GM18511 (cell line): ENCODE measurements at regions not wholly inside any gene's neighbourhood (a gene's known extent, or its start where the extent isn't known, plus 50 kb on each side); places are given as distances from the start of the nearest gene placed in this dataset.

ENCODE experiments used
- ATAC-seq: cut with Tn5 transposase; IDR thresholded peaks from one replicate; pipeline ENCODE4 v1.9.1; 2021; ENCODE audit warnings: mild to moderate bottlenecking, moderate library complexity; ENCODE audit not compliant: unreplicated experiment

- ATAC-seq, result peak; percentile 74
Measured at GRCh38 chr11:80155412-80156017, 714.7 kb upstream of the TENM4 start.

DNA sequence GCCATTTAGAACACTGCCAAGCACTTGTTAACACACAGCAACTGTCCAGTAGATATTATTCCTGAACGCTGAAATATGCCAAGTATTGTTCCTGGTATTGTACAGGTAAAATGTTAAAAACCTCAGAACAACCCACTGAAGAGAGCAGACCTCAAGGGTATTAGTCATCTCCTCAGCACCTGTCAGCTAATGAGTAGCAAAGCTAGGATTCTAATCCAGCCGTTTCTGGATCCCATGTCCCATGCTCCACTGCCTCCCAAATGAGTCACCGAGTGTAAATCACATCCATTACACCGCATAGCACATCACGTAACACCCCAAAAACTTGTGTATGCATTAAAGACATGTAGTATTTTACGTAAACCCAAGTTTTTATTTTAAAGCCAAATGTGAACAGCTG is 705.4 kb upstream of the TENM4 start:
- no peak for ATAC-seq

DNA sequence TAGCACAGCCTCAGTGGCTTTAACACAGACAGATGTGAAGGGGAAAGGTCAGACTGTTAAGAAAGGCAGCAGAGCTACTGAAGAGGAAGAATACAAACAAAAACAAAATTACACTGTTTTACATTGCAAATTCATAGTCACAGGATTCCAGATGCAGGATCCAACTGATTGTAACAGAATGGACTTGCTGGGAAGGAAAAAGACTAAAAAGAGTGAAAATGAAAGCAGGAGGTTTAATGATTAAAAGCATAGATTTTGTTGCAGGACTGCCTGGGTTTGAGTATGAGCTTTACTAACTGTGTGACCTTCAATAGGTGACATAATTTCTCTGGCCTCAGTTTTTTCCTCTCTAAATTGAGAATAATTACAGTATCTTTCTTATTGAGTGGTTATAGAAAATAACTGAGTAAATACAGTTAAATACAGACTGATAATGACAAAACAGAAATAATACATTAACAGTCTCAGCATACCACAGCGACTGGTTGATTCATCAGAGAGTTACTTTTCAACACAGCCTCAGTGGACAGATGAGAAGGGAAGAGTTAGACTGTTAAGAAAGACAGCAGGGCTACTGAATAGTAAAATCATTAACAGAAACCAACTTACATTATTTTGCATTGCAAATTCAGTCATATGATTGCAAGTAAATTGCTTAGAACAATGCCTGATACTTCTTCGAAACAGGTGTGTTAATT is 704.2 kb upstream of the TENM4 start:
- no peak for ATAC-seq

DNA sequence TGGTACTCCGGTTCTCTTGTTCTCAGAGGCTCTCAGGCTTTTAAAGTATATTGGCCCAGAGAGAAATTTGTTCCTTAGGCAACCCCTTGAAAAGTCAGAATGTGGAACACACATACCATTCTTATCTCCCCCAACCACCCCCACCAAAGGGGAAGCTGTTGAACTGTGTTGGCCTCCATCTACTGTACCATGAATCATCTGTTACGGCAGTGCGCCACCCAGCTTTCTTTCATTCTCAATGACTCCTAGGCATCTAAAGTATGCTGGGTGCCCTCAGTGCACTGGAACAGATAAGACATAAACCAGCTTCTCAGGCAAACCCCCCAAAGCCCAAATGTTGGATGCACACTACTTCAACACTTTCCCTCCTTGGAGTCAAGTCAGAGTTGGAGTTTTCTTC is 696.2 kb upstream of the TENM4 start:
- ATAC-seq, result no peak

- ATAC-seq, result no peak
Measured at GRCh38 chr11:80129396-80129795, 688.6 kb upstream of the TENM4 start.

DNA sequence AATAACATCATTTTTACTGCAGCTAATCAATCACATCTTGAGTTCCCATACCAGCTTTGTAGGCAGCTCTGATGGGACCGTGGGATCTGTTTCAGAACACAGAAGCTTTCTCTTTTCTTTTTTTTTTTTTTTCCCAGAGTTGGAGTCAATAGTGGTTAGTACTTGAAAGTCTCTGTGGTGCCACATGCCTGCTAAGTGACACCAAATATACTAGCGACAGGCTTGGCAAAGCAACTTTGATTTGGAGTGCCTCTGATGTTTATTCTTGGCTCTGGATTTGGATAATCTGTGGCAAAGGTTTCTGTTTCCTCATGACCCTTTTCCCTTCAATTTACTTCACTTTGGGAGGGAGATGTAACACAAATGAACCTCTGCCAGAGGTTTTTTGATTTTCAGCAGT is 681.4 kb upstream of the TENM4 start:
- no peak for ATAC-seq

GRCh38 chr11:80118073-80118472 is 677.2 kb upstream of the TENM4 start:
- ATAC-seq, result no peak

DNA sequence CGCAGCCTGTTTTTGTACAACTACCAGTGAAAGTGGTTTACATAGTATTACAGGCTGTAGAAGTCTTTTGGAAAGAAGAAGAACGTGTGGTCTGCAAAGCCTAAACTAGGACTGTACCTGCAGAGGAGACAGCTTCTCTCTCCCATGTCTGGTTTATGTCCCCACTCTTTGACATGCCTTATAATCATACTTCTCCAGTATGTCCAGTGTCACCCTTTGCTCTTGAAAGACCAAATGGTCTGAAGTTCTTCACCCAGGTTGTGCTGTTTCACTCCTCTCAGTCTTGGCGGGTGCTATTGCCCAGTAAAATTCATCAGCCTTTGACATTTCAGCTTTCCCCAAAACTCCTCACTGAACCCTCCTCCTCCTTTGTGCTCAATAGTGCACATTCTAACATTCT is 676.0 kb upstream of the TENM4 start:
- ATAC-seq, result no peak

DNA sequence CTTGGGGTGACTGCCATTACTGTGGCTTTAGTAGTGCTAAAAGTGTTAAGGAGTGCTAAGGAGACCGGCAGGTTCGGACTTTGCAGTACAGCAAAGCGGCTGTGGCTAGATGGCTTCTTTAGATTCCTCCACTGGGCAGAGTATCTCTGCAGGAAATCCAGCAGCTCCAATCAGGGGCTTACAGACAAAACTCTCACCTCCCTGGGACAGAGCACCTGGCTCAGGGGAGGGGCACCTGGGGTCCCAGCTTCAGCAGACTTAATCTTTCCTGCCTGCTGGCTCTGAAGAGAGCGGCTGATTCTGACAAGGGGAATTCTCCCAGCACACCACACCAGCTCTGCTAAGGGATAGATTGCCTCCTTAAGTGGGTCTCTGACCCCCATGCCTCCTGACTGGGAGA is 668.8 kb upstream of the TENM4 start:
- ATAC-seq, result no peak

GRCh38 chr11:80109031-80109430 is 668.2 kb upstream of the TENM4 start:
- no peak for ATAC-seq

DNA sequence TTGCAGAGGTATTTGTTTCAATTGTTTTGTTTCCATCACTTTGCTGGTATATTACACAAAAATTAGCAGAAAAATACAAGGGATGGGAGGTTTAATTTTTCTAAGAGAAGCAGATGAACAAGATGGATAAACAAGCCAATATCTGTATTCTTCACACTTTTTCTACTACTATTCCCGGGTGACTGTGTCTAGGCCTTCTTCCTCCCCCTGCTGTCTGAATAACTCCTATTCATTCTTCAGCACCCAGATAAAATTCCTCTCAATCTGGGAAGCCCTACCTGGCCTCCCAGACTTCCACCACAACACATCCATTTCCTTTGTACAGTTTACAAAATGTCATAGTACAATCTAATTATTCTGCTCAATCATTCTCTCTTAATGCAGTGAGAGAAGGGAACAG is 666.6 kb upstream of the TENM4 start:
- no peak for ATAC-seq

DNA sequence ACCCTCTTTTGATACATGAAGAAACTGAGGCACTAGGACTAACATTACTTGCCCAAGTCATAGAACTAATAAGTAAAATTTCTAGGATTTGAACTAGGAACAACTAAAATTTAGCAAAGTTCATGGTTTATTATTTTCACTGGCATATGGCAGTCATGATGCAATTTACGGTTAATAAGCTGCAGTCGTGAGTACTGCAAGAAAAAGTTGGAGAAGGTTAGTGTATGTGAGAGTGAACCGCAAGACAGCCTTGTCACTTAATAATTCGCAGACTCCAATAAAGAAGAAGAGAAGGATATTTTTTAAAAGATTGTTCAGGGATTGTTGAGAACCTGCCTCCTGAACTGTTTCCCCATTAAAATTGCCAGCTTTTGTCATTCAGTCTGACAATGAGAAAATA is 663.4 kb upstream of the TENM4 start:
- ATAC-seq, result no peak

GRCh38 chr11:80103142-80103859 is 662.5 kb upstream of the TENM4 start:
- no peak for ATAC-seq

GRCh38 chr11:80097146-80097545 is 656.3 kb upstream of the TENM4 start:
- no peak for ATAC-seq

- no peak for ATAC-seq
Measured at GRCh38 chr11:80096736-80097135, 655.9 kb upstream of the TENM4 start.

DNA sequence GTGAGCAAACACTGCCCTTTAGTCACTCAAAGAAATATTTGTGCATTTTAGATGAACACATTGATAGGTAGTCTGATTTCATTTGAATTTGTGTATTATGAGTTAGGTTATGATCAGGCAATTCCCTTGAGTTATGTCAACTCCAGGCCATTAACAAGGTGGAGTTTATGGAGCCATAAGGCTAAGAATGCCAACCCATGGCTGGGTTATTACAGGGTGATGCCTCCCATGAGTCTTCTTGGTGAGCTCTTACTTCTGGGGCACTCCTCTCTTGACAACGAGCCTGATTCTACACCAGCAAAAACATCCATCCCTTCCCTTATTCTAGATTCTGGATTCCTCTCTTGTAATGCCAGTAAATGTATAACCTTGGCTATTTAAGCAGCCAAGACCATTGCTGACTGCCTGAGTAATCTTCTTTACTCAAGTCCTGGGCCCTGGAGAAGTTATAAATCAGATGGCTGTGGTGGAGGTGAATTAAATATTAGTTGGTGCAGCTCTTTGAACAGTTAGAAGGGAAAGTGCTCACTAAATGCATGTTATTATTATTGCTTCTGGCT is 645.7 kb upstream of the TENM4 start:
- no peak for ATAC-seq

- ATAC-seq, result no peak
Measured at GRCh38 chr11:80085563-80085962, 644.7 kb upstream of the TENM4 start.

GRCh38 chr11:80084608-80085007 is 643.8 kb upstream of the TENM4 start:
- ATAC-seq, result no peak

DNA sequence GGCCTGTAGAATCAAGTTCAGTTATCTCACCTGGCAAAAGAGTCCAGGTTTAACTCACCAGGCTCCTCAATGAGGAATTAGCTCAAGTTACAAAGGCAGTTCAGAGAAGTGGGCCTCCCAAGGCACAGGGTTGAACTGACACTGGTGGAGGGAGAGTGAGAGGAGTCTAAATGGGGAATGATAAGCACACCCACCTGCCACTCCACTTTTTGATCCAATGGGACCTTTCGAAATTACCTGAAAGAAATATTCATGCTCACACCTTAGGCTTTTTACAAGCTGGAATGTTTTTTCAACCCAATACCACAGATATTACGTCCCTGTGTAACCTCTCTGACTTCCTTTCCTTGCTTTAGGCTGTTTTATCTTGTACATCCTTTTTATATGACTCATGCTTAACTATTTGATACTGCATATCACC is 642.7 kb upstream of the TENM4 start:
- ATAC-seq, result no peak

DNA sequence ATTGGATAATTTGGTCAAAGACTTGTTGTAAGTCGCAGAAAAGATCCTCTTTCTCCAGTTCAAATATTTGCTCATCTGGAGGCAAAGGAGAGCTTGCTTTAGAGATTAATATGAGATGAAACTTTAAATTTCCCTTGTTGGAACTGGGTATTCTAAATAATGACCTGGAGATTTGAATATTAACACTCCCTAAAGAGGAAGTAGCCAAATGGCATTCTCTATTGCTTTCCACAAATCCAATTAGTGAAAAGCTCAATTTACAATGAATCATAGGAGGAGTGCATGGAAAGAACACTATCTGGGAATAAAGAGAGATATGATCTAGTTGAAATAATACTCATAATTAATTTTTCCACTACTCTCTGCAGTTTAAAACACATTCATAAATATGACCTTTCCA is 641.6 kb upstream of the TENM4 start:
- no peak for ATAC-seq

DNA sequence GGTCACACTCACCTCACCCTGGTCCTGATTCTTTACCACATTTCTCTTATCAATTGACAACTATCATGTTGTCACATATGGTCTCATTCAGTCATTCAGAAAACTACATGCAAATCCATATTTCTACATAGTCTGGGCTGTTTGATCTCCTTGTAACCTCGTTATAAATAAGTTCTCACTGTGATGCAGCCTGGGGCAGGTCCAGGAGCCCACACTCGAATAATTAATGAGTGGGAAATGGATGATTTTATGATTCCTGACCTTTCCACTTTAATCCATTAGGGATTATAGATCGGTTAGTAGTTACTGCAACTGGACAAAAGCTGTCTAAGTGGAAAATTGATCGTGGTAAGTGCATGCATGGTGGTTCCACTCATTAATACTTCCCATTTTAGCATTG is 636.3 kb upstream of the TENM4 start:
- no peak for ATAC-seq

DNA sequence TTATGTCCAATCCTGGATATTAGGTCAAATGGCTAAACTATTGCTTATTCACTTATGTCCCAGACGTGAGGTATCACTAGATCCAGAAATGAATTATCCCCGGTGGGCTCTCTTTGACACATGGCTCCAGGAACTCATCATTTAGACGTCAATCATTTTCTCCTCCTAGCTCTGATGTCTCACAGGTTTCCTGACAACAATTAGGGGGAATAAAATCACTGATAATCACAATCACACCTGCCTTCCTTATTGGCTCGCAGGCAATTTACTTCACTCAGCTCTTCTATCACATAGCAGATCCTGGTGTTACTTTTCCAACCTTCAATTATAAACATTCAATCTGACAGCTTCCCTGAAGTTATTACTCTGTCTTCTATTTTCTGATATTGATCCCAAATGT is 634.0 kb upstream of the TENM4 start:
- no peak for ATAC-seq
